GM18505 (cell line): ENCODE measurements at regions not wholly inside any gene's neighbourhood (a gene's known extent, or its start where the extent isn't known, plus 50 kb on each side); places are given as distances from the start of the nearest gene placed in this dataset.
A peak's percentile ranks its signal among the peaks of the same experiment; 100 is the strongest.
"Not testable (repeated sequence)": the region's sequence is repeated elsewhere in the genome, so short reads cannot be mapped to it uniquely, and the experiment has no call there.

Experiments used
- ATAC-seq: cut with Tn5 transposase; IDR thresholded peaks from one replicate; pipeline ENCODE4 v1.9.1; 2021; ENCODE audit not compliant: unreplicated experiment
- POLR2A ChIP-seq: IDR thresholded peaks from 4 replicates; pipeline ENCODE4 v1.6.1; 2011; ENCODE audit warnings: borderline replicate concordance; ENCODE audit not compliant: insufficient read depth, insufficient read length; ENCODE audit errors: extremely low read depth

GRCh38 chr7:81500631-81501030 lies 269.2 kb downstream of the HGF start:
- TF ChIP-seq POLR2A = no peak

GRCh38 chr7:81499262-81500116 lies 270.4 kb downstream of the HGF start:
- ATAC-seq = peak; percentile 89
- TF ChIP-seq POLR2A = no peak

More at GRCh38 chr7:81500631-81501030, 269.2 kb downstream of the HGF start:
- ATAC-seq = no peak

- no peak for ATAC-seq
- no peak for TF ChIP-seq POLR2A
Measured at GRCh38 chr7:81498176-81498575, 271.7 kb downstream of the HGF start.

DNA sequence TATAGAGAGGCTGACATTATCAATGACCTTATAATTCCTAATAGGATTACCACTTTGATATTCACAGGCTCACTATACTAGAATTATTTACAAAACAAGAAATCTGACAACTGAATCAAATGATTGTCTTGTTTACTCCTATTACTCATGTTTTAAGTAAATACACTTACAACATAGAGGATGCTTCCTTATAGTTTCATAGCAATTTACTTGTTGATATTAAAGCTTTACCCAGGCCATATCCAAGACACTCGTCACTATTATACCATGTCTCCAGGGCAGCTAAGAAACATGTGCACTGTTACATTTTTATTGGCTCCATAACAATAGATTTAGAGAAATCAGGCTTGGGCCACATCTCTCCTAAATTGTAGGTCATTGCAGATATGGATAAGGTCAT lies 276.9 kb downstream of the HGF start:
- ATAC-seq = no peak
- no peak for TF ChIP-seq POLR2A

GRCh38 chr7:81492240-81492639 lies 277.6 kb downstream of the HGF start:
- TF ChIP-seq POLR2A = no peak
- ATAC-seq = no peak

DNA sequence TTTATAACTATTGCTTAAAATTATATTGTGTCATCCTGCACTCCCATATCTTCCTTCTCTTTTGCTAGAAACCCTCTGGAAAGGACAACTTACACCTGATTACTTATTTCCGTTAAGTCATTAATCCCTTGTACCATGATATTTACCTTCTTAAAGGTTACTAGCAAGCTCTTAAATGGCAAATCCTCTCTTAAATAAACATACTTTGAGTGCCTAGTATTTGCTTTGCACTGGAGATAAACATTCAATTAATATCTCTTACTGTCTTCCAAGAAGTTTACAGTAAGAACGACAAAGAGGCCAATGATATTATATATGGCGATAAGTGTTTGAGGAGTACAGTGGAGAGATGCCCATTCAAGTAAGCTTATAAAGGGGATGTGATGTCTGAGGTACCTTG lies 278.3 kb downstream of the HGF start:
- no peak for TF ChIP-seq POLR2A
- no peak for ATAC-seq

GRCh38 chr7:81488210-81488609 lies 281.6 kb downstream of the HGF start:
- no peak for TF ChIP-seq POLR2A
- ATAC-seq = no peak

DNA sequence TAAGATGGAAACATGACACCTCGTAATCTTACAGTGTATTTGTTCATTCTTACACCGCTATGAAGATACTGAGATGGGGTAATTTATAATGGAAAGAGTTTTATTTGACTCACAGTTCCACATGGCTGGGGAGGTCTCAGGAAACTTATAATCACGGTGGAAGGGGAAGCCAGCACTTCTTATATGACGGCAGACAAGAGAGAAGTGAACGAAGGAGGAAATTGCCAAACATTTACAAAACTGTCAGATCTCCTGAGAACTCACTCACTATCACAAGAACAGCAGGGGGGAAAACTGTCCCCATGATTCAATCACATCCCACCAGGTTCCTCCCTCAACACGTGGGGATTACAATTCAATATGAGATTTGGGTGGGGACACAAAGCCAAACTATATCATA lies 282.3 kb downstream of the HGF start:
- ATAC-seq = no peak
- no peak for TF ChIP-seq POLR2A

- no peak for TF ChIP-seq POLR2A
- no peak for ATAC-seq
Measured at GRCh38 chr7:81484261-81484660, 285.6 kb downstream of the HGF start.

GRCh38 chr7:81482600-81483186 lies 287.2 kb downstream of the HGF start:
- ATAC-seq = no peak
- TF ChIP-seq POLR2A = no peak

GRCh38 chr7:81478664-81479063 lies 291.2 kb downstream of the HGF start:
- ATAC-seq = no peak
- TF ChIP-seq POLR2A = no peak

DNA sequence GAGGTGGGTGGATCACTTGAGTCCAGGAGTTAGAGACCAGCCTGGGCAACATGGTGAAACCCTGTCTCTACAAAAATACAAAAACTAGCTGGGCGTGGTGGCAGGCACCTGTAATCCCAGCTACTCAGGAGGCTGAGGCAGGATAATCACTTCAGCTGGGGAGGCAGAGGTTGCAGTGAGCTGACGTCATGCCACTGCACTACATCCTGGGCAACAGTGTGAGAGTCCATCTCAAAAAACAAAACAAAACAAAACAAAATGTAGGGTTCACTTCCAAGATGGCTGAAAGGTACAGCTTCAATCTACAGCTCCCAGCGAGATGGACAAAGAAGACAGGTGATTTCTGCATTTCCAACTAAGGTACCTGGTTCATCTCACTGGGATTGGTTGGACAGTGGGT lies 291.6 kb downstream of the HGF start:
- ATAC-seq = not testable (repeated sequence)

GRCh38 chr7:81473236-81473635 lies 296.6 kb downstream of the HGF start:
- no peak for ATAC-seq
- TF ChIP-seq POLR2A = no peak

DNA sequence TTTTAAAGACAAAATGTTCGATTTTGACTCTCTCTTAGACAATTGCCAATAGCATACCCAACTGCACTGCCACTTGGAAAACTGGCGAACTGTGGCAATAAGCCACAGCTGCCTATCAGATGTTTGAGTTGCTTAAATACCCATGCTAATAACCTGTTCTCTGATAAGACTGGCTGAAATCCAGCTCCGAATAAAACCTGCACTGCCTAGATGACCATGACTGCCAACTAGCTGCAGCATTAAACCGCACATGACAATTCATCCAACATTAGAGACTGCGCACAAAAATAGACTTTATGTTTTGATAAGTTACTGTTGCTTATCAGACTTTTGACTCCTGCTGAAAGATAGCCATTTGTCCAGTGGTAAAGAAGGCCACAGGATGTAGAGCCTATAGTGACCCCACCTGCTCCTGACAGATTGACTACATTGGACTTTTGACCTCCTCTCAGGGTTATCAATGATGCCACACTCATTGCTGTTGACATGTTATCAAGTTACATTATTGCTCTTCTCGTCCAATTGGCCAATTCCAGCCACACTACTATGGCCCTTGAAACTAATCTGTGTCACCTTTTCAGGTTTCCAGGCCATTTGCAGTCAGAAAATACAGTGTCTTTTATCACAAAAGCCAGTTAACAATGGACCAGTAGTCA lies 299.0 kb downstream of the HGF start:
- no peak for TF ChIP-seq POLR2A
- no peak for ATAC-seq
